Activated B cell treated with CpG ODN at 0.5 μM for 24 hours (primary cell): ENCODE measurements at regions not wholly inside any gene's neighbourhood (a gene's known extent, or its start where the extent isn't known, plus 50 kb on each side); places are given as distances from the start of the nearest gene placed in this dataset.

Source experiments
- ATAC-seq: fragments of 200-7000 bp; cut with Tn5 transposase; one replicate; pipeline ENCODE4 v1.10.0; 2021; ENCODE audit warnings: low read depth, mild to moderate bottlenecking, moderate library complexity
- CTCF ChIA-PET: fragments of 350-600 bp; sonication (Branson Sonifier 250); formaldehyde crosslinking; loops from one replicate; lab custom pipeline; 2021; ENCODE audit warnings: antibody characterized with exemption; lab: Charles Lee
- POLR2A ChIA-PET: fragments of 350-600 bp; sonication (Branson Sonifier 250); formaldehyde crosslinking; loops from one replicate; lab custom pipeline; 2021; ENCODE audit warnings: antibody characterized with exemption; lab: Charles Lee
- DNase-seq: peaks from one replicate; pipeline ENCODE4 v3.0.0; 2022
- H3K27ac Mint-ChIP-seq: one replicate; pipeline ENCODE4 v1.8.0; 2020; ENCODE audit warnings: mixed read lengths
- H3K27me3 Mint-ChIP-seq: one replicate; pipeline ENCODE4 v1.8.0; 2021; ENCODE audit warnings: mixed read lengths
- H3K36me3 Mint-ChIP-seq: one replicate; pipeline ENCODE4 v1.8.0; 2021; ENCODE audit warnings: low read depth, mixed read lengths
- H3K4me1 Mint-ChIP-seq: one replicate; pipeline ENCODE4 v1.8.0; 2021; ENCODE audit warnings: mixed read lengths
- H3K4me3 Mint-ChIP-seq: one replicate; pipeline ENCODE4 v1.8.0; 2020; ENCODE audit warnings: mild to moderate bottlenecking, mixed read lengths
- H3K9me3 Mint-ChIP-seq: one replicate; pipeline ENCODE4 v1.8.0; 2020; ENCODE audit warnings: mixed read lengths
- intact Hi-C: fragments of 100-400 bp; cut with micrococcal nuclease; formaldehyde crosslinking; loops from one replicate; pipeline ENCODE4 v1.15.1; 2024
- TF ChIP-seq, protein P1 (sequence below): fragments of 200-600 bp; IDR thresholded peaks from one replicate; pipeline ENCODE4 v1.8.0; 2022; ENCODE audit warnings: antibody characterized with exemption, mild to moderate bottlenecking

DNA sequence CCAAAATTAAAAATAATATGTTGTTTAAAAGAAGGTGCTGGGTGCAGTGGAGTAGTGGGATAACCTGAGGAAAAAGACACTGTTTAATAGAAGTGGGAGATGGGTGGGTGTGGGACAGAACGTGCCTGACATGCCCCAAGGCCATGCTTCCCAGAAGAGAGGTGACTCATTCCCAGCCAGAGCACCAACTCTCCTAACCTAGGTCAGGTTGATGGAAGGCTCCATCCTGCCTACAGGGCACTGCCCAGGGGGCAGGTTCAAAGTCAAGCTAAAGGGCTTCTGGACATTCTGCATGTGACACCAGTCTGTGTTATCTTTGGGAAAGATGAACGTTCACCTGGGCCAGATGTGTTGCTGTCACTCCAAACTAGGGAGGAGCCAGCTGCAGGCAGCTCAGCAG, 453.1 kb downstream of the SOX6 start:
- H3K9me3 Mint-ChIP-seq: no peaks in the 10 kb centered on the region
- H3K27me3 Mint-ChIP-seq: no peaks in the 10 kb centered on the region
- TF ChIP-seq, protein P1, sequence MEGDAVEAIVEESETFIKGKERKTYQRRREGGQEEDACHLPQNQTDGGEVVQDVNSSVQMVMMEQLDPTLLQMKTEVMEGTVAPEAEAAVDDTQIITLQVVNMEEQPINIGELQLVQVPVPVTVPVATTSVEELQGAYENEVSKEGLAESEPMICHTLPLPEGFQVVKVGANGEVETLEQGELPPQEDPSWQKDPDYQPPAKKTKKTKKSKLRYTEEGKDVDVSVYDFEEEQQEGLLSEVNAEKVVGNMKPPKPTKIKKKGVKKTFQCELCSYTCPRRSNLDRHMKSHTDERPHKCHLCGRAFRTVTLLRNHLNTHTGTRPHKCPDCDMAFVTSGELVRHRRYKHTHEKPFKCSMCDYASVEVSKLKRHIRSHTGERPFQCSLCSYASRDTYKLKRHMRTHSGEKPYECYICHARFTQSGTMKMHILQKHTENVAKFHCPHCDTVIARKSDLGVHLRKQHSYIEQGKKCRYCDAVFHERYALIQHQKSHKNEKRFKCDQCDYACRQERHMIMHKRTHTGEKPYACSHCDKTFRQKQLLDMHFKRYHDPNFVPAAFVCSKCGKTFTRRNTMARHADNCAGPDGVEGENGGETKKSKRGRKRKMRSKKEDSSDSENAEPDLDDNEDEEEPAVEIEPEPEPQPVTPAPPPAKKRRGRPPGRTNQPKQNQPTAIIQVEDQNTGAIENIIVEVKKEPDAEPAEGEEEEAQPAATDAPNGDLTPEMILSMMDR: no peak
- DNase-seq (no peak), ATAC-seq (no peak)
- no peaks in the 10 kb centered on the region for H3K4me1 Mint-ChIP-seq
- H3K4me3 Mint-ChIP-seq: no peak overlapping the region
- intact Hi-C loops: no loop called here
- POLR2A ChIA-PET: no interaction called here
- H3K27ac Mint-ChIP-seq: no peak overlapping the region
- no peaks in the 10 kb centered on the region for H3K36me3 Mint-ChIP-seq
- CTCF ChIA-PET: no interaction called here

DNA sequence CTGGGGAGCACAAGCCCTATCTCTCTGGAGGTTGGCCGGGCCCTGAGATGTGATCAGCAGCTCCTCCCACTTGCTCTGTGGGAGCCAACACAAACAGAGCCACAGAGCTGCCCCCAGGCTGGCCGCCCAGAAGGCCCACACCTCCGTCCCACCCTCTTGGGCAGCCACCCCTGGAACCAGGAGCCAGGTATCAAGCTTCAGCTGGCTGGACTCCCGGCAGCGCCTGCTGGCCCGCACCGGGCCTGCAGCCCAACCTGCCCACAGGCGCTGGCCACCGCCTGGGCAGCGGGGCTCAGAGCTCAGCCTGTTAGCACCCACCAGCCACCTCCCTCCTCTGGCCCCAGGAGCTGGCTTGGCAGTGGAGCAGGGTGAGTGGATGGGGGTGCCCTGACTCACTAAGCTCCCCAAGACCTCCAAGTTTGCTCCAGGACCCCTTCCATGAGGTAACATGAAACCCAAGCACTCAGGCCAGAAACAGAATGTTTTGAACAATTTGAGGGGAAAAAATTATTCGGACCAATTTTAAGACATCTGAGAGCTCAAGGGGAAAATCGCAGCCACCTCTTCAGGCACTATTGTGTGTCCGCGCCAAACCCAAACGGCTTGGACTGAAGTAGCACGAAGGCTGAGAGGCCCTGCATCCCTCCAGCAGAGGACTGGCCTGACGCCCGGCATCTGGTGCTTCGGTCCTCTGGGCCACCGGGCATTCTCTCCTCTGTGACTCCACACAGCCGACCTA, 450.8 kb downstream of the SOX6 start:
- ATAC-seq: no peak

DNA sequence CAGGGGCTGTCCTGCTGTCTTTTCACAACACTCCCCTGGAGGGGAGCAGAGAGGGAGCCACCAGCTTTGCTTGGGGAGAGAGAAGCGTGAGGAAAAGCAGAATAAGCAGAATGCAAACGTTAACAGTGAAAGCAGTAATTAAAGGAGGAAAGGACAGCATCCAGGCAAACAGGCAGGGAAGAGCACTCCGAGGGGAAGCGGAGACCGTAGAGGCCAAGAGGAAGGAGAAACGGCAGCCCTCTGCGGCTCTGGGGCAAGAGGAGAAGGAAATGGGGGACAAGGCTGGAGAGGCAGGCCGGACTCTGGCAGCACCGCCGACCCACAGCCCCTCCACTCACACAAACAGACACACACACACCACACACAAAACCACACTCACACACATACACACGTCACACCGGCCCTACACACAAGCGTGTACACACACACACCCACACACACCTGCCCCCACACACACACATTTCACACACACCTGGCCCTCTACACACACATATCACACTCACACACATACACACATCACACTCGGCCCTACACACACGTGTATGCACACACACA, 449.8 kb downstream of the SOX6 start:
- TF ChIP-seq, protein P1: no peak
- Mint-ChIP-seq H3K36me3 (no peaks in the 10 kb centered on the region), H3K9me3 (no peaks in the 10 kb centered on the region), H3K4me3 (no peak overlapping the region), H3K4me1 (no peaks in the 10 kb centered on the region), H3K27me3 (no peaks in the 10 kb centered on the region), H3K27ac (no peak overlapping the region)
- CTCF ChIA-PET: no interaction called here
- ATAC-seq (no peak), DNase-seq (no peak)
- POLR2A ChIA-PET: no interaction called here
- intact Hi-C loops: no loop called here

More for the DNA sequence above, 450.8 kb downstream of the SOX6 start:
- CTCF ChIA-PET: no interaction called here
- Mint-ChIP-seq H3K4me3 (no peak overlapping the region), H3K4me1 (no peaks in the 10 kb centered on the region), H3K9me3 (no peaks in the 10 kb centered on the region), H3K27me3 (no peaks in the 10 kb centered on the region), H3K36me3 (no peaks in the 10 kb centered on the region), H3K27ac (no peak overlapping the region)
- TF ChIP-seq, protein P1: no peak
- POLR2A ChIA-PET: no interaction called here
- intact Hi-C loops: no loop called here
- DNase-seq: no peak

DNA sequence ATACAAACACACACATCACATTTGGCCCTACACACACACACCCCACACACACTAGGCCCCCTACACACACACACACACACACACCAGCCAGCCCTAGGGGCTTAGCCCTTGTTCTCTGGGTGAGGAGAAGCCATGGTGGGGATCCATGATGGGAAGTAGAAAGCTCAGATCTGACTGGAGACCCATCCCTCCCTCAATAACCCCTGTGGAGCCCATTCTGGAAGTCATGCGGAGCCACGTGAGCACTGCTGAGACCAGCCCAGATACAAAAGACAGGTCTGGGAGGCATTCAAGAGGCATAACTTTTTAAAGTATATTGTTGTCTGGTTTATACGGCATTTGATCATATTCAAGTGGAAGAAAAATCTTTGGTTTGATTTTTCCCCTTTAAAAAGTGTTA, 448.5 kb downstream of the SOX6 start:
- no peak overlapping the region for H3K4me3 Mint-ChIP-seq
- ATAC-seq (no peak), DNase-seq (no peak)
- no peaks in the 10 kb centered on the region for H3K9me3 Mint-ChIP-seq
- no peaks in the 10 kb centered on the region for H3K27me3 Mint-ChIP-seq
- no peak overlapping the region for H3K27ac Mint-ChIP-seq
- POLR2A ChIA-PET: no interaction called here
- CTCF ChIA-PET: no interaction called here
- no peaks in the 10 kb centered on the region for H3K36me3 Mint-ChIP-seq
- TF ChIP-seq, protein P1: no peak
- intact Hi-C loops: no loop called here
- H3K4me1 Mint-ChIP-seq: no peaks in the 10 kb centered on the region

DNA sequence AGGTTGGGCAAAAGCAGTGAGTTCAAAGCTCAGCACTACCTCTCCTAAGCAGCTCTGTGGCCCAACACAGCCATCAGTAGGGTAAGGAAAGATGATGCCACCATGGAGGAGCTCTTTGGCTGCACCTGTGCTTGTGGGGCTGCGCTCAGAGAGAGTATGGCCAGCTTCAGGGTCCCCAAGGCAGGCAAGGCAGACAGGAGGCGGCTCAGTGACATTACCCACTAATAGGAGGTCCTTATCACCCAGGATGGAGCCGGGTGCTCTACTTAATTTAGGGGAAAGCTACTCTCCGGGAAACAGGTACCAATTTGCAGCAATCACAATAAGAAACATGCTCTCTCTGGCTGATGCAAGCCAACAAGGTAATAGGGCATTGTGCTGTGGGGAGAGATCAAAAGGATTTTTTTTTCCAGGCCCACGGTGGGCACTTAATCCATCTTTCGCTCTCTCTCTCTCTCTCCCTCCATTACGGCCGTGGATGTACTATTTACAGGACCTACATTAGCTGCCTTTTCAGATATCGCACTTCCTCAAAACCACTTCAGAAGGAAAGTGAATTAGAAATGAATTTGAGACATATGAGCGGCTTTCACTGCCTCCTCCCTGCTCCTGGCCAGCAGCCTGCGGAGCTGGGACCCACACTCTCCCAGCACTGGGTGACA, 446.3 kb downstream of the SOX6 start:
- Mint-ChIP-seq H3K27me3 (no peaks in the 10 kb centered on the region), H3K4me3 (no peak overlapping the region), H3K36me3 (no peaks in the 10 kb centered on the region), H3K4me1 (no peaks in the 10 kb centered on the region), H3K27ac (no peak overlapping the region), H3K9me3 (no peaks in the 10 kb centered on the region)
- CTCF ChIA-PET: no interaction called here
- POLR2A ChIA-PET: no interaction called here
- TF ChIP-seq, protein P1: no peak
- ATAC-seq (no peak), DNase-seq (no peak)
- intact Hi-C loops: no loop called here
